Liver (tissue), 3 donors: ENCODE measurements at regions not wholly inside any gene's neighbourhood (a gene's known extent, or its start where the extent isn't known, plus 50 kb on each side); places are given as distances from the start of the nearest gene placed in this dataset.

ENCODE experiments used
- EGR1 ChIP-seq, 2 donors: IDR thresholded peaks; 2 replicates each; pipeline ENCODE4 v1.6.1; 2016 to 2018; ENCODE audit warnings: antibody characterized with exemption in 2 of 2, low read depth in 2 of 2
- JUND ChIP-seq, 2 donors: IDR thresholded peaks; 2 replicates each; pipeline ENCODE4 v1.6.1; 2016; ENCODE audit warnings: antibody characterized with exemption in 2 of 2
- SP1 ChIP-seq: IDR thresholded peaks from 2 replicates; pipeline ENCODE4 v1.6.1; 2018; ENCODE audit warnings: antibody characterized with exemption, mild to moderate bottlenecking
- TF ChIP-seq, protein P1 (sequence below): fragments of 150-350 bp; IDR thresholded peaks from 2 replicates; pipeline ENCODE4 v1.5.1; 2017; ENCODE audit warnings: improper control_type of control experiment, low read depth, low read length; ENCODE audit not compliant: missing input control
- TF ChIP-seq, protein P2 (sequence below): IDR thresholded peaks from 2 replicates; pipeline ENCODE4 v1.6.1; 2016; ENCODE audit warnings: antibody characterized with exemption
- TF ChIP-seq, protein P3 (sequence below): IDR thresholded peaks from 2 replicates; pipeline ENCODE4 v1.6.1; 2016; ENCODE audit warnings: antibody characterized with exemption
- TF ChIP-seq, protein P4 (sequence below): IDR thresholded peaks from 2 replicates; pipeline ENCODE4 v1.6.1; 2016; ENCODE audit warnings: antibody characterized with exemption, mild to moderate bottlenecking
- donor health status: healthy.
- donor health status: healthy.

DNA sequence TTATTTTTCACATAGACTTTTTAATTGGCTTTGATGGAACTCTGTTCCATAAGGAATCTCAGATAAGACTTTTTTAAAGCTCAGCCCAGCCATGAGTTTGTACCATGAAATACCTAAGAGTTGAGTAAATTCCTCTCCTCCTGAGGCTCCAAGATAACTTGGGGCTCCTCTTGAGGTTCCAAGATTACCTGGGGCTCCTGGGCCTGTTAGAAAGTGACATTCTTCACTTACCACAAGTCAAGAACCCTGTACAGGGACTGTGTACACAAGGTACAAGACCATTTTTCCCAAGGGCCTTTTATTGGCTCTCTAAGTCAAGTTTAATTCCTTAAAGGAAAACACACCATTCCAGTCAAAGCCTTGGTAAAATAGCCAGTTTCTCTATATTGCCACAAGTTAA is 111.3 kb upstream of the PRR20G start:
- TF ChIP-seq, protein P1, sequence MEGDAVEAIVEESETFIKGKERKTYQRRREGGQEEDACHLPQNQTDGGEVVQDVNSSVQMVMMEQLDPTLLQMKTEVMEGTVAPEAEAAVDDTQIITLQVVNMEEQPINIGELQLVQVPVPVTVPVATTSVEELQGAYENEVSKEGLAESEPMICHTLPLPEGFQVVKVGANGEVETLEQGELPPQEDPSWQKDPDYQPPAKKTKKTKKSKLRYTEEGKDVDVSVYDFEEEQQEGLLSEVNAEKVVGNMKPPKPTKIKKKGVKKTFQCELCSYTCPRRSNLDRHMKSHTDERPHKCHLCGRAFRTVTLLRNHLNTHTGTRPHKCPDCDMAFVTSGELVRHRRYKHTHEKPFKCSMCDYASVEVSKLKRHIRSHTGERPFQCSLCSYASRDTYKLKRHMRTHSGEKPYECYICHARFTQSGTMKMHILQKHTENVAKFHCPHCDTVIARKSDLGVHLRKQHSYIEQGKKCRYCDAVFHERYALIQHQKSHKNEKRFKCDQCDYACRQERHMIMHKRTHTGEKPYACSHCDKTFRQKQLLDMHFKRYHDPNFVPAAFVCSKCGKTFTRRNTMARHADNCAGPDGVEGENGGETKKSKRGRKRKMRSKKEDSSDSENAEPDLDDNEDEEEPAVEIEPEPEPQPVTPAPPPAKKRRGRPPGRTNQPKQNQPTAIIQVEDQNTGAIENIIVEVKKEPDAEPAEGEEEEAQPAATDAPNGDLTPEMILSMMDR: no peak
- TF ChIP-seq EGR1 (IDR thresholded peaks at IDR 0.05; ENCODE audit: low read depth in 2 of 2) (no peak), SP1 (no peak), JUND (IDR thresholded peaks at IDR 0.05) (no peak)
- TF ChIP-seq, protein P2, sequence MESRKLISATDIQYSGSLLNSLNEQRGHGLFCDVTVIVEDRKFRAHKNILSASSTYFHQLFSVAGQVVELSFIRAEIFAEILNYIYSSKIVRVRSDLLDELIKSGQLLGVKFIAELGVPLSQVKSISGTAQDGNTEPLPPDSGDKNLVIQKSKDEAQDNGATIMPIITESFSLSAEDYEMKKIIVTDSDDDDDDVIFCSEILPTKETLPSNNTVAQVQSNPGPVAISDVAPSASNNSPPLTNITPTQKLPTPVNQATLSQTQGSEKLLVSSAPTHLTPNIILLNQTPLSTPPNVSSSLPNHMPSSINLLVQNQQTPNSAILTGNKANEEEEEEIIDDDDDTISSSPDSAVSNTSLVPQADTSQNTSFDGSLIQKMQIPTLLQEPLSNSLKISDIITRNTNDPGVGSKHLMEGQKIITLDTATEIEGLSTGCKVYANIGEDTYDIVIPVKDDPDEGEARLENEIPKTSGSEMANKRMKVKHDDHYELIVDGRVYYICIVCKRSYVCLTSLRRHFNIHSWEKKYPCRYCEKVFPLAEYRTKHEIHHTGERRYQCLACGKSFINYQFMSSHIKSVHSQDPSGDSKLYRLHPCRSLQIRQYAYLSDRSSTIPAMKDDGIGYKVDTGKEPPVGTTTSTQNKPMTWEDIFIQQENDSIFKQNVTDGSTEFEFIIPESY: no peak
- TF ChIP-seq, protein P3, sequence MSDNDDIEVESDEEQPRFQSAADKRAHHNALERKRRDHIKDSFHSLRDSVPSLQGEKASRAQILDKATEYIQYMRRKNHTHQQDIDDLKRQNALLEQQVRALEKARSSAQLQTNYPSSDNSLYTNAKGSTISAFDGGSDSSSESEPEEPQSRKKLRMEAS: no peak
- TF ChIP-seq, protein P4, sequence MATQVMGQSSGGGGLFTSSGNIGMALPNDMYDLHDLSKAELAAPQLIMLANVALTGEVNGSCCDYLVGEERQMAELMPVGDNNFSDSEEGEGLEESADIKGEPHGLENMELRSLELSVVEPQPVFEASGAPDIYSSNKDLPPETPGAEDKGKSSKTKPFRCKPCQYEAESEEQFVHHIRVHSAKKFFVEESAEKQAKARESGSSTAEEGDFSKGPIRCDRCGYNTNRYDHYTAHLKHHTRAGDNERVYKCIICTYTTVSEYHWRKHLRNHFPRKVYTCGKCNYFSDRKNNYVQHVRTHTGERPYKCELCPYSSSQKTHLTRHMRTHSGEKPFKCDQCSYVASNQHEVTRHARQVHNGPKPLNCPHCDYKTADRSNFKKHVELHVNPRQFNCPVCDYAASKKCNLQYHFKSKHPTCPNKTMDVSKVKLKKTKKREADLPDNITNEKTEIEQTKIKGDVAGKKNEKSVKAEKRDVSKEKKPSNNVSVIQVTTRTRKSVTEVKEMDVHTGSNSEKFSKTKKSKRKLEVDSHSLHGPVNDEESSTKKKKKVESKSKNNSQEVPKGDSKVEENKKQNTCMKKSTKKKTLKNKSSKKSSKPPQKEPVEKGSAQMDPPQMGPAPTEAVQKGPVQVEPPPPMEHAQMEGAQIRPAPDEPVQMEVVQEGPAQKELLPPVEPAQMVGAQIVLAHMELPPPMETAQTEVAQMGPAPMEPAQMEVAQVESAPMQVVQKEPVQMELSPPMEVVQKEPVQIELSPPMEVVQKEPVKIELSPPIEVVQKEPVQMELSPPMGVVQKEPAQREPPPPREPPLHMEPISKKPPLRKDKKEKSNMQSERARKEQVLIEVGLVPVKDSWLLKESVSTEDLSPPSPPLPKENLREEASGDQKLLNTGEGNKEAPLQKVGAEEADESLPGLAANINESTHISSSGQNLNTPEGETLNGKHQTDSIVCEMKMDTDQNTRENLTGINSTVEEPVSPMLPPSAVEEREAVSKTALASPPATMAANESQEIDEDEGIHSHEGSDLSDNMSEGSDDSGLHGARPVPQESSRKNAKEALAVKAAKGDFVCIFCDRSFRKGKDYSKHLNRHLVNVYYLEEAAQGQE: no peak
